ENCODE measurements at regions not wholly inside any gene's neighbourhood (a gene's known extent, or its start where the extent isn't known, plus 50 kb on each side); places are given as distances from the start of the nearest gene placed in this dataset.

- H3K4me3 ChIP-seq (ENCODE audit: low read depth, low read length), result no peak overlapping the region
- TF ChIP-seq CTCF (IDR thresholded peaks at IDR 0.05; ENCODE audit: low read depth, low read length), result no peak
Observed at GRCh38 chr4:58760100-58760499, 1649.9 kb upstream of the IGFBP7 start.

DNA sequence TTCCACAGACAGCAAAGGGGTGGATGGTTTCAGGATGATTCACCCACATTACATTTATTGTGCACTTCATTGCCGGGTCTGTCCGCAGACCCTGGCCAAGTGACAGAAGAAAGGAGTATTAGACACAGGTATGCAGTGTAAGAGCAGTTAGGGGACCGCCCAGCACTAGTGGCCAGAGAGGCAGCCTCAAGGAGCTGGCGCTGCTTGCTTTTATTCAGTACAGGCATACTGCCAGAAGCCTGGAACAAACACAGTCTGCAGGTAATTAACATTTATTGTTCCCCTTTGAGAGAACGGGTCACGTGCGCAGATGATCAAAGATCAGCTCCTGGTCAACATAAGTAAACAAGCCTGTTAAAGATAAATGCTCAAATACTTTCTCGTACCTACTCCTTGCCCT is 1639.0 kb upstream of the IGFBP7 start:
- H3K4me3 ChIP-seq (ENCODE audit: low read depth, low read length), result no peak overlapping the region
- no peak for TF ChIP-seq CTCF (IDR thresholded peaks at IDR 0.05; ENCODE audit: low read depth, low read length)

DNA sequence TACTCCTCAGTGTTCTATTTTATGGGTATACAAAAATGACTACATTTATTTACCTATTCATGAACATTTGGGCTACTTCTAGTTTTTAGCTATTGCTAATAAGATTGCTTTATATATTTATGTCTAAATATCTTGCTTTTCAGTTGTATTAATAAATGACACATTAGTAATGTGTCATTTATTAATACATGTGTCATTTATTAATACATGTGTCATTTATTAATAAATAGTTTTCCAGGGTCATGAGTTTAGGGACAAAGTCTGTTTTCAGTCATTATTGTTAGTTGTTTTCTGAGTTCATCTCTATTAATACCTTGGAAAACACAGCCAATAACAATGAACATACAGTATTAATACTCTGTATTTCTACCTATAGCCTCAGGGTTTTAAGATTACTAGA is 1630.7 kb upstream of the IGFBP7 start:
- no peak overlapping the region for H3K4me3 ChIP-seq (ENCODE audit: low read depth, low read length)
- no peak for TF ChIP-seq CTCF (IDR thresholded peaks at IDR 0.05; ENCODE audit: low read depth, low read length)

DNA sequence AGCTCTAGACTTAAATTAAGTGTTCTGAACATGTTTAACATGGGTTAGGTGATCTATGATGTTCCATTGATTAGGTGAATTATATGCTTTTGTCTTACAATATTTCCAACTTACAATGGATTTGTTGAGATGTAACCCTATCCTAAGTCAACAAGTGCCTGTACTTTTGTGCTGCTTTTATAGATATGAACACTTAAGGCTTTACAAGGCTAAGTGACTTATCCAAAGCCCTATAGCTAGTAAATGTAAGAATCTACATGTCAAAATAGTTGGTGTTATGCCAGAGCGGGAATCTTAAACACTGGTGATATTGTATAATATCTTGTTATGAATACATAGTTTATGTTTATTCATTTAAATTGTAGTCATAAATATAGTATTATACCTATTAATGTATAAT is 1629.1 kb upstream of the IGFBP7 start:
- no peak for TF ChIP-seq CTCF (IDR thresholded peaks at IDR 0.05; ENCODE audit: low read depth, low read length)
- H3K4me3 ChIP-seq (ENCODE audit: low read depth, low read length), result no peak overlapping the region

DNA sequence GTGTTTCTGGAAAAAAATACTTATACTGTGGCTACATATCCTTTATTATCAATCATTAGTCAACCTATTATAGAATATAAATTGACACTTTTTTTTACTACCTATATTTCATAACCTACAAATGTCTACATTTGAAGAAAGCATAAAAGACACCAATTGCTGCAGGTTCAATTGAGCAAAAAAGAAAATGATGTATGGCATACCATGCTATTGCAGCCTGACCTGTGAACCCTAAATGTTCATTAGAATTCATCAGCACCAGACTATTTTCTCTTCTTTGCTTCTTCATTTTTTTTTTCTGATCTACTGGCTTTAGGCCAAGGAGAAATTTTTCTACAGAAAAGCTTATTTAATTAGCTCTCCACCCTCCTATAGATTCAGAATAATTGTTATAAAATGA is 1628.2 kb upstream of the IGFBP7 start:
- no peak overlapping the region for H3K4me3 ChIP-seq (ENCODE audit: low read depth, low read length)
- TF ChIP-seq CTCF (IDR thresholded peaks at IDR 0.05; ENCODE audit: low read depth, low read length), result no peak

GRCh38 chr4:58734030-58734674 is 1624.0 kb upstream of the IGFBP7 start:
- no peak for TF ChIP-seq CTCF (IDR thresholded peaks at IDR 0.05; ENCODE audit: low read depth, low read length)
- H3K4me3 ChIP-seq (ENCODE audit: low read depth, low read length), result no peak overlapping the region

DNA sequence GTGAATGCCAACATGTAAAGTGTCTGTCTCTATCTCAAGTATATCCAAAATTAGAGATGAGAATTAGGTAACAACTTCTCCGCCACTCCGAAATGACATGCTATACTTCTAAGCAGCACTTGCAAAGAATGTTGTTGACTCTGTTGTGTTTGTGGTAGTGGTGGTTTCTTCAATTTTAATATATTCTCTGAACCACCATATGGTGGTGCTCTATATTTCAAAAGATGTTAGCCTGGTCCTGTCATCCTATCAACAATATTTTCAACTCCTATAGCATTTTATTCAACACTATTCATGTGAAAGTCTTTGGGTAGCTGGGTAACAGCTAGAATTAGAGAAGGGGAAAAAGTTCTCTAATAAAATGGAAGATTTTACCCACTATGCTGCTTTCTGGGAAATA is 1622.8 kb upstream of the IGFBP7 start:
- H3K4me3 ChIP-seq (ENCODE audit: low read depth, low read length), result no peak overlapping the region
- TF ChIP-seq CTCF (IDR thresholded peaks at IDR 0.05; ENCODE audit: low read depth, low read length), result peak; percentile 18; the same call in 1 of the 2 replicates

Data from WI38 (cell line).